HL-60 (cell line): ENCODE measurements at regions not wholly inside any gene's neighbourhood (a gene's known extent, or its start where the extent isn't known, plus 50 kb on each side); places are given as distances from the start of the nearest gene placed in this dataset.

Experiments used
- DNase-seq, 2 experiments: peaks; one replicate each; pipeline ENCODE4 v3.0.0-alpha.2; 2010 to 2020; ENCODE audit warnings: low read depth in 1 of 2, low spot score in 1 of 2
- H3K27ac ChIP-seq: fragments of 250-450 bp; sonication (Bioruptor Pico); replicated peaks from 2 replicates; pipeline ENCODE4 v1.5.1; 2020; ENCODE audit warnings: mild to moderate bottlenecking, moderate library complexity
- H3K27me3 ChIP-seq: fragments of 250-450 bp; sonication (Bioruptor Pico); 2 replicates; pipeline ENCODE4 v1.5.1; 2021; ENCODE audit warnings: mild to moderate bottlenecking, moderate library complexity; ENCODE audit not compliant: insufficient read depth, poor library complexity, severe bottlenecking
- H3K4me3 ChIP-seq: replicated peaks from 2 replicates; pipeline ENCODE4 v1.5.1; 2011; ENCODE audit warnings: mild to moderate bottlenecking, control low read depth, low read length; ENCODE audit not compliant: insufficient read depth
- GABPA ChIP-seq: IDR thresholded peaks from 2 replicates; pipeline ENCODE4 v1.6.1; 2012; ENCODE audit warnings: low read depth
- POLR2AphosphoS5 ChIP-seq: IDR thresholded peaks from 2 replicates; pipeline ENCODE4 v1.6.1; 2012; ENCODE audit warnings: low read depth
- SPI1 ChIP-seq: IDR thresholded peaks from 2 replicates; pipeline ENCODE4 v1.6.1; 2012; ENCODE audit warnings: low read depth, mild to moderate bottlenecking, borderline replicate concordance
- TF ChIP-seq, protein P1 (sequence below): IDR thresholded peaks from one replicate; pipeline ENCODE4 v1.5.1; 2011; ENCODE audit warnings: low read length, control low read depth, inconsistent platforms; ENCODE audit not compliant: insufficient read depth
- TF ChIP-seq, protein P2 (sequence below): IDR thresholded peaks from 2 replicates; pipeline ENCODE4 v1.6.1; 2012; ENCODE audit warnings: low read depth; ENCODE audit not compliant: insufficient replicate concordance

DNA sequence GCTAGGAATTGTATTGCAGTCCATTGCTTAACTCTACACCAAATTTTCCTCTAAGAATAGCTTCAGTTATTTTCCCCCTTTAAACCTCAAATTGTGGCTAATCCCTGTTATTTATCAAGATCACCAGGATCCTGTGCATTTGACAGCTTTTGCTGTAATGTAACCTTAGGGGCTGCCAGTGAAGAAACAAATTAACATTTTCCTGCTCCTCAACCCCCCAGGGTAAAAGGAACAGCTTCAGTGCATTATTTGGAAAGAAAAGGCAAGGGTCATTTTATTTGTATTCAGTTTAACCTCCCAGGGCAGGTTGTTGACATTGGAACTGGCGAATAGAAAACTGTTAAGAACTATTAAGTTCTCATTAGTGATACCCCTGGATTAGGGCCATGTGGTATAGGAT, 57.0 kb downstream of the PCDH20 start:
- TF ChIP-seq, protein P1, sequence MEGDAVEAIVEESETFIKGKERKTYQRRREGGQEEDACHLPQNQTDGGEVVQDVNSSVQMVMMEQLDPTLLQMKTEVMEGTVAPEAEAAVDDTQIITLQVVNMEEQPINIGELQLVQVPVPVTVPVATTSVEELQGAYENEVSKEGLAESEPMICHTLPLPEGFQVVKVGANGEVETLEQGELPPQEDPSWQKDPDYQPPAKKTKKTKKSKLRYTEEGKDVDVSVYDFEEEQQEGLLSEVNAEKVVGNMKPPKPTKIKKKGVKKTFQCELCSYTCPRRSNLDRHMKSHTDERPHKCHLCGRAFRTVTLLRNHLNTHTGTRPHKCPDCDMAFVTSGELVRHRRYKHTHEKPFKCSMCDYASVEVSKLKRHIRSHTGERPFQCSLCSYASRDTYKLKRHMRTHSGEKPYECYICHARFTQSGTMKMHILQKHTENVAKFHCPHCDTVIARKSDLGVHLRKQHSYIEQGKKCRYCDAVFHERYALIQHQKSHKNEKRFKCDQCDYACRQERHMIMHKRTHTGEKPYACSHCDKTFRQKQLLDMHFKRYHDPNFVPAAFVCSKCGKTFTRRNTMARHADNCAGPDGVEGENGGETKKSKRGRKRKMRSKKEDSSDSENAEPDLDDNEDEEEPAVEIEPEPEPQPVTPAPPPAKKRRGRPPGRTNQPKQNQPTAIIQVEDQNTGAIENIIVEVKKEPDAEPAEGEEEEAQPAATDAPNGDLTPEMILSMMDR = no peak
- TF ChIP-seq GABPA (no peak), POLR2AphosphoS5 (no peak), SPI1 (no peak)
- TF ChIP-seq, protein P2, sequence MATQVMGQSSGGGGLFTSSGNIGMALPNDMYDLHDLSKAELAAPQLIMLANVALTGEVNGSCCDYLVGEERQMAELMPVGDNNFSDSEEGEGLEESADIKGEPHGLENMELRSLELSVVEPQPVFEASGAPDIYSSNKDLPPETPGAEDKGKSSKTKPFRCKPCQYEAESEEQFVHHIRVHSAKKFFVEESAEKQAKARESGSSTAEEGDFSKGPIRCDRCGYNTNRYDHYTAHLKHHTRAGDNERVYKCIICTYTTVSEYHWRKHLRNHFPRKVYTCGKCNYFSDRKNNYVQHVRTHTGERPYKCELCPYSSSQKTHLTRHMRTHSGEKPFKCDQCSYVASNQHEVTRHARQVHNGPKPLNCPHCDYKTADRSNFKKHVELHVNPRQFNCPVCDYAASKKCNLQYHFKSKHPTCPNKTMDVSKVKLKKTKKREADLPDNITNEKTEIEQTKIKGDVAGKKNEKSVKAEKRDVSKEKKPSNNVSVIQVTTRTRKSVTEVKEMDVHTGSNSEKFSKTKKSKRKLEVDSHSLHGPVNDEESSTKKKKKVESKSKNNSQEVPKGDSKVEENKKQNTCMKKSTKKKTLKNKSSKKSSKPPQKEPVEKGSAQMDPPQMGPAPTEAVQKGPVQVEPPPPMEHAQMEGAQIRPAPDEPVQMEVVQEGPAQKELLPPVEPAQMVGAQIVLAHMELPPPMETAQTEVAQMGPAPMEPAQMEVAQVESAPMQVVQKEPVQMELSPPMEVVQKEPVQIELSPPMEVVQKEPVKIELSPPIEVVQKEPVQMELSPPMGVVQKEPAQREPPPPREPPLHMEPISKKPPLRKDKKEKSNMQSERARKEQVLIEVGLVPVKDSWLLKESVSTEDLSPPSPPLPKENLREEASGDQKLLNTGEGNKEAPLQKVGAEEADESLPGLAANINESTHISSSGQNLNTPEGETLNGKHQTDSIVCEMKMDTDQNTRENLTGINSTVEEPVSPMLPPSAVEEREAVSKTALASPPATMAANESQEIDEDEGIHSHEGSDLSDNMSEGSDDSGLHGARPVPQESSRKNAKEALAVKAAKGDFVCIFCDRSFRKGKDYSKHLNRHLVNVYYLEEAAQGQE = no peak
- Histone ChIP-seq H3K27ac (no peak overlapping the region), H3K27me3 (no peaks in the 10 kb centered on the region), H3K4me3 (no peak overlapping the region)
- no peak for DNase-seq

DNA sequence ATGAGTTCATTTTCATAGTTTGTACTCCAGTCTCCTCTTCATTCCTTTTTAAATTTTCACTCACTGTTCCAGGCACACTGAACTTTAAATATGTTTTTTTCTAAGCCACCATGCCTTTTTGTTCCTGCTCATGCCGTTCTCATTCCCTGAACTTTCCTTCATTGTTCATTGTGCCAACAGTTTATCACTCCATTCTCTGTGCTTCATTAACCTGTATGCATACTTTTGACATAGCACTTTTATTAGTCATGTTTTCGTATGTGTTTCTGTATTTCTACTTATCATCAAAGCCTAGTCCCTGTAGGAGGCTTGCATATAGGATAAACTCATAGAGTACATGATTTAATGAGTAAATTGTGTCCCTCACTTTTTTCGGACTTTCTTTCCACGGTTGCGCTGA, 65.3 kb downstream of the PCDH20 start:
- Histone ChIP-seq H3K27ac (no peak overlapping the region), H3K4me3 (no peak overlapping the region), H3K27me3 (no peaks in the 10 kb centered on the region)
- no peak for DNase-seq
- TF ChIP-seq, protein P1 = no peak

DNA sequence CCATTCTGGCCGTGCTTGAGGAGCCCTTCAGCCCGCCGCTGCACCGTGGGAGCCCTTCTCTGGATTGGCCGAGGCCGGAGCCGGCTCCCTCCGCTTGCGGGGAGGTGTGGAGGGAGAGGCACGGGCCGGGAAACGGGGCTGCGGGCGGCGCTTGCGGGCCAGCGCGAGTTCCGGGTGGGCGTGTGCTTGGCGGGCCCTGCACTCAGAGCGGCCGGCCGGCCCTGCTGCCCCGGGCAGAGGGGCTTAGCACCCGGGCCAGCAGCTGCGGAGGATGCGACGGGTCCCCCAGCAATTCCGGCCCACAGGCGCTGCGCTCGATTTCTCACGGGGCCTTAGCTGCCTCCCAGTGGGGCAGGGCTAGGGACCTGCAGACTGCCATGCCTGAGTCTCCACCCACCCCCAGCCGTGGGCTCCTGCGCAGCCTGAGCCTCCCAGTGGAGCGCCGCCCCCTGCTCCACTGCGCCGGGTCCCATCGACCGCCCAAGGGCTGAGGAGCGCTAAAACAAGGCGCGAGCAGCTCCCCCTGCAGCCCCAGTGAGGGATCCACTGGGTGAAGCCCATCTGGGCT, 76.5 kb downstream of the PCDH20 start:
- H3K27me3 ChIP-seq = no peaks in the 10 kb centered on the region
- no peak for TF ChIP-seq GABPA
- TF ChIP-seq, protein P2 = no peak
- TF ChIP-seq SPI1 = no peak
- TF ChIP-seq, protein P1 = no peak

DNA sequence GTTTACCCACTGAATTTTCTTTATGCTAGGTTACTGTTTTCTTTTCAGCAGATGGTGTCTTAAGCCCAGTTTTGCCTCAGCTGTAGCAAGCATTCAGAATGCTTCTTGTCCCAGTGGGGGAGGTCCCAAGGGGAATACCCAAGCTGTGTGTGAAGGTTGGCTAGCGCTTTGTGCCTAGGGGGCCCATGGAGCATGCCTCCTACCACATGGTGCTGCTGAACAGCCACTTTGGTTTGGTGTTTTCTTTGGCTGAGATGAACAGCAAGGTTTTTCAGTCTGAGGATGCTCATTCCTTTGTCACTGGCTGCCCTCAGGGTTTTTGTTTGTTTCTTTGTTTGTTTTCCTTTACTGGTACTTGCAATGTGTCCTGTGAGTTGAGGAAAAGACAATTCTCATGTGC, 99.0 kb downstream of the PCDH20 start:
- TF ChIP-seq POLR2AphosphoS5 (no peak), SPI1 (no peak), GABPA (no peak)
- TF ChIP-seq, protein P1 = no peak
- TF ChIP-seq, protein P2 = no peak
- DNase-seq = no peak
- Histone ChIP-seq H3K4me3 (no peak overlapping the region), H3K27ac (no peak overlapping the region), H3K27me3 (no peaks in the 10 kb centered on the region)

More for the DNA sequence above, 76.5 kb downstream of the PCDH20 start:
- no peak for DNase-seq
- Histone ChIP-seq H3K27ac (no peak overlapping the region), H3K4me3 (no peak overlapping the region)
